GM19023 (cell line): ENCODE measurements at regions not wholly inside any gene's neighbourhood (a gene's known extent, or its start where the extent isn't known, plus 50 kb on each side); places are given as distances from the start of the nearest gene placed in this dataset.
A peak's percentile ranks its signal among the peaks of the same experiment; 100 is the strongest.

ENCODE experiments used
- ATAC-seq: cut with Tn5 transposase; IDR thresholded peaks from one replicate; pipeline ENCODE4 v1.9.1; 2021; ENCODE audit warnings: mild to moderate bottlenecking, moderate library complexity; ENCODE audit not compliant: unreplicated experiment

DNA sequence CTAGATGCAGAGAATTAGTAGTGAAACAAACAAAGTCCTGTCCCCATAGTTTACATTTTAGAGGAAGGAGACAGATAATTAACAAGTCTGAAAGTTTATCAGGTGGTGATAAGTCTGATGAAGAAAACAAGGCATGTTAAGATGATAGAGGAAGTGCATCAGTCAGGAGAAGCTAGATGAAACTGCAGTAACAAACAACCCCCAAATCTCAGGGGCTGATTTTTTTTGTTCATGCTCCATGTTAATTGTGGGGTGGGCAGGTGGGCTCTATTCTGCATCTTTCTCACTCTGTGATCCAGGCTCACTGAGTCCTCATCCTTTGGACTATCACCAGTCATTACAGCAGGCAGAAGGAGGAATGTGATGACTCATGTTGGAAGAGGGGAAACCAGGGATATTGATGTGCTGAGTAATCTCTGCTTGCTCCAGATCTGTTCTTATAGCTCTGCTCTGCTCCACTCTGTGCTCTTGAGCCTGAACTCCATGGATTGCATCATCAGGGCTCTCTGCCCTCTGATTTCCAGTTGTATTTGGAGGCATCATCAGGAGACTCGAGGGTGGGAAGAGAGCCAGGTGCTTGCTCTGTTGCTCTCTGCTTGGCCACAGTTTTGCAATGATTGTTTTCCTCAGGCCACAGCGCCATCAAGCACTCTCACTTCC, 166.9 kb downstream of the IER5 start:
- ATAC-seq: no peak

DNA sequence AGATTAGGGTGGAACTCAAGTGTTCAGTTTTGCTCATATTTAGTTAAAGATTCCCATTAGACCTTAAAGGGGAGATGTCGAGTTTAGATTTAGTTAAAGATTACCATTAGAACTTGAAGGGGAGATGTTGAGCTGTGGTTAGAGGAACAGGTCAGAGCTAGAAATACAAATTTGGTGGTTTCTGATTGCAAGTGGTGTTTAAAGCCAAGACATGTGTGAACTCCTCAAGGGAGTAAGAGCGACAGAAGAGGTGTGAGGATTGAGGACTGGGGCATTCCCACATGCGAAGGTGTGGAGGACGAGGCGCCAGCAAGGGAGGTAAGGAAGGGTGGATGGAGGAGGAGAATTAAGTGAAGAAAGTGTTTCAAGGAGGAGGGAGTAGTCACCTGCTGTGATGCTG, 168.6 kb downstream of the IER5 start:
- peak; percentile 89 for ATAC-seq

DNA sequence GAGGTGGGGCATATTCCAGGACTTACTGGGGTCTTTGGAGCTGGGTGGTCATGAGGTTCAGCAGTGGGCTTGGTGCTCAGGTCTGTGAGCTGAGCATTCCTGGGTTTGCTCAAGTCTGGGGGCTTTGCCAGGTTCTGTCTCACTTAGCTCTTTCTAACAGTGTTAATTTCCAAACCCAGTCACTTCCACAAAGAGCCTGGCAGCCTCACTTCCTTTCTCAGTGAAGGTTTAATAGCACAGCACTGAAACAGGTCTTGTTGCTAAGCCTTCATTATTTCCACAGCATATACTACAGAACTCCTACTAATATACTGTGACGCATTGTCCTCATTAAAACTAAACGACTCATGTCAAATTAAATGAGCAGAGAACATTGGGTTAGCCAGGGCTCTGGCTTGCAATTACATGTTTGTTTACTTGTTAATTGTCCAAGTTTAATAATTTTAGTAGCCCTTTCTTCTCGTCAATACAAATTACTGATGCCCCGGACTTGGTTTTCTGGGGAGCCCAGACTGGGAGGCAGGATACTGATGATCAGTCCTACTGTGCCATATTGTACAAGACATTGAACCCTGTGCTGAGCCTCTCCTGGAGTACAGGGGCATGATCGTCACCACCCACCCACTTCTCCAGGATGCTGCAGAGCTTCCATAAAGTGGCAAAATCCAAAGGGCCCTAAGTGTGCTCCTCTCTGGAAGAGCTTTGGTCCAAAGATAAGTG, 170.7 kb downstream of the IER5 start:
- no peak for ATAC-seq

DNA sequence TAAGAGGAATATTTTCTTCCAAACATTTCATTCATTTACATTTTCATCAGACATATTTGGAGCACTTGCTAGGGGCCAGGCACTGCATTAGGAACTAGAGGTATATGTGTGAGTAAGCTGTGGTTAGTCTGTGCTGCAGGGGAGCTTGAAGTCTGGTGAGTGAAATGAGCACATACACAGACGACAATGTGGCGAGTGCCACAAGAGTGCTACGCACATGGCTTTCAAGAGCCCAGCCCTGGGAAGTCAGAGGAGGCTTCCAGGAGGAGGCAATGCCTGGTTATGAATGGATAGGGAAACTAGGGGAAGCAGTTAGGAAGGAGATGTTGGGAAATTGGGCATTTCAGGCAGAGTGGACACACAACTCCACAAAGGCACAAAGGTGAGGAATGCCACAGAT, 171.8 kb downstream of the IER5 start:
- ATAC-seq: no peak

DNA sequence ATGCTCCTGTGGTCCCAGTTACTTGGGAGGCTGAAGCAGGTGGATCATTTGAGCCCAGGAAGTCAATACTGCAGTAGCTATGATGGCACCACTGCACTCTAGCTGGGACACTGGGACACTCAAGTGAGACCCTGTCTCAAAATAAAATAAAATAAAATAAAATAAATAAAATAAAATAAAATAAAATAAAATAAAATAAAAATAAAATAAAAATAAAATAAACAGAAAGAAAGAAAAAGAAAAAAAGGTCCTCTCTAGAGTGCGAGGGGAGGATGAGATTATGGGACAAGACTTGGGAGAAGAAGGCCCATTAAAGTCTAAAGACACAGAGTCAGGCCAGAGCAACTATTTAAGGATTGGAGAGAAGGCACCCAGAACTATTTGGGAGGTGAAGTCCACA, 172.5 kb downstream of the IER5 start:
- ATAC-seq: no peak

DNA sequence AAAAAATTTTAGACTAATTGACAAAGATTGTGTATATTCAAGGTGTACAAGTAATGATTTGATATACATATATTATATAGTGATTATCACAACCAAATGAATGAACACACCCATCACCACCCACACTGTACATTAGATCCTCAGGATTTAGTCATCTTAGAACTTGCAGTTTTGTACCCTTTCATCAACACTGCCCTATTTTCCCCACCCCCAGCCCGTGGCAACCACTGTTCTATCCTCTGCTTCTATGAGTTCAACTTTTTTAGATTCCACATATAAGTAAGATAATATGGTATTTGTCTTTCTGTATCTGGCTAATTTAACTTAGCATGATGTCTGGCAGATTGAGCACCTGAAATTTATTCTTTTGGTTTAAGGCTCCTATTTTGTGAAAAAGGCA, 173.6 kb downstream of the IER5 start:
- ATAC-seq: no peak

DNA sequence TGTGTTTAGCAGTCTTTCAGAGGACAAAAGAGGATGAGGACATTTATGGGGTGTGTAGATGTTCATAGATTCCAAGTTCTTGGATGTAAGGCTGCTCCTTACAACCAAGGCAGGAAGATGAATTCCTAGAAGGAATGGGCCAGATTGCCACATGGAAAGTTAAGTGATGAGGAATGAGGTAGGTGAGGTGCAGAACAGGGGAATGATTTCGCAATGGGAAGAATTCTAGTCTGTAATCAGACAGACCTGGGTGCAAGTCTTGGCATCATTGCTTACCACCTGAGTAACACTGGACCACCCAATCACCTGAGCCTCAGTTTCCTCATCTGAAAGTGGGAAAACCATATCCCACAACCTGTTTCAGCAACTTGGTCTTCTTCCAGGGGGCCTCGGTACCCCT, 174.9 kb downstream of the IER5 start:
- ATAC-seq: no peak

DNA sequence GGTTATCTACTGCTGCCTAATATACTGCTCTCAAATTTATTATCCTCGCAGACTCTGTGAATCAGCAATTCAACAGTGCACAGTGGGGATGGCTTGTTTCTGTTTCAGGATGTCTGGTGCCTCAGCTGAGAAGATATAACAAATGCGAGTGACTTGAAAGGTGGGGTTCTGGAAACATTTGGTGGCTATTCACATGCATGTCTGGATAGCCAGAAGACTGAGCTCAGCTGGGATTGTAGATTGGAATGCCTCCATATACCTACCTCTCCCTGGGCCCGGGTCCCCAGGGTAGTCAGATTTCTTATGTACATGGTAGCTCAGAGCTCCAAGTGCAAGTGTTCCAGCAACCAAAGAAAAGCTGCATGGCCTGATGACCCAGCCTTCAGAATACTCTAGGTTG, 176.3 kb downstream of the IER5 start:
- ATAC-seq: no peak

DNA sequence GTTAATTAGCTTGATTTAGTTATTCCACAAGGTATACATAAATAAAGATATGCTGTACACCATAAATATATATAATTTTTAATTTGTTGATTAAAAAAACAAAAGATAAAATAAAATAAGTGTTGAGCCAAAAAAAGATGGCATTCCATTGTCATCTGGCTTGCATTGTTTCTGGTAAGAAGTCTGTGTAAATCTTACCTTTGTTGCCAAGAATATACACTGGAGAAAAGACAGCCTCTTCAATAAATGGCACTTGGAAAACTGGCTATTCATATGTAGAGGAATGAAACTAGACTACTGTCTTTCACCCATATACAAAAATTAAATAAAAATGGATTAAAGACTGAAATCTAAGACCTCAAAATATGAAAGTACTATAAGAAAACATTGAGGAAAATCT, 196.5 kb downstream of the IER5 start:
- no peak for ATAC-seq

DNA sequence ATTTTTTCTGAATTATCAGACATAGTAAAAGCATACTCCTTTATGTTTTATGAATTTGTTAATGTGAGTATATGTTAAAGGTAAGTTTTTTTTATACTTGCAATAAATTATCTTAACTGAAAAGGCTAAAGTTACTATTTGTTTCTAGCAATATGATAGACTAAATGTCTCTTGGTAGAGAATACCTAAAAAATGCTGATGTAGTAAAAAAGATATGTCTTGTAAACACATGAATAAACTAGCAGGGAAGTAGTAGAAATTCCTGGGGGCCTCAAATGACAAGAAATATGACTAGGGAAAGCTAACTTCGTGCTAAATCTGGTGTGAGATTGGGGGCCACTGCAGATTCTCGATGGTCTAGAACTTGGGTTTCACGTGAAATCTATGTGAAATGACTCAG, 188.1 kb upstream of the CACNA1E start:
- ATAC-seq: no peak

DNA sequence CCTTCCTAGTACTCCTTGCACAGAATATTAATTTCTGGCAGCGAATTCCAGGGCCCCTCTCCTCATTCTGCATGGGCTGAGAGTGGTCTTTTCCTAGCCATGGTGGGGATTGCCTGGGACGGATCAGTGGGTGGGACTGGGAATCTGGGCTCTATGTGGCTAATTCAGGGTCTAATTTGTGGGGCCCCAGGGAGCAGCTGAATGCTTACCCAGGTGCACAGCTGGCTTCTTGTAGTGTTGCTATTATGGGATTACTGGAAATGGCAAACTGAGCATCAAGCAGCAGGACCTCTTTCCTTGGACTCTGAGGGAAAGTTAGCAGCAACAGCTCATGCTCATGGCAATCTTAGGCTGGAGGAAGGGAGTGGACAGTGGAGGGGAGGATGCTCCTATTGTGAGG, 187.1 kb upstream of the CACNA1E start:
- ATAC-seq: no peak

DNA sequence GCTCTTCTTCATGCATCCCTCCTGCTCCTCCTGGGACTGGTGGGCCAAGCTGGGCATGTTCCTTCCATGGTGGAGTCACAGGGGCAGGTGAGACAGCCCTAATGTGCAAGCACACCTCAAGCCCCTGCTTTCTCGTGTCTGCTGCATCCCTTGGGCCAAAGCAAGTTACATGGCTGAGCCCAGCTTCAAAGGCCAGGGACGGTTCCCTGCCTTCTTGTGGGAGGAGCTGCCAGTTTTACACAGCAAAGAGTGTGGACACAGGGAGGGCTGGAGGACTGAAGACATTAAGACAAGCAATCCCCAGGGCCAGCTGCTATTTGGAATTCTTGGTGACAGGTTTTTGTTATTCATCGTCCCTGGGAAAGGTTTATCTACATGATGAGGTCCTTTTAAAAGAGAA, 175.2 kb upstream of the CACNA1E start:
- no peak for ATAC-seq

DNA sequence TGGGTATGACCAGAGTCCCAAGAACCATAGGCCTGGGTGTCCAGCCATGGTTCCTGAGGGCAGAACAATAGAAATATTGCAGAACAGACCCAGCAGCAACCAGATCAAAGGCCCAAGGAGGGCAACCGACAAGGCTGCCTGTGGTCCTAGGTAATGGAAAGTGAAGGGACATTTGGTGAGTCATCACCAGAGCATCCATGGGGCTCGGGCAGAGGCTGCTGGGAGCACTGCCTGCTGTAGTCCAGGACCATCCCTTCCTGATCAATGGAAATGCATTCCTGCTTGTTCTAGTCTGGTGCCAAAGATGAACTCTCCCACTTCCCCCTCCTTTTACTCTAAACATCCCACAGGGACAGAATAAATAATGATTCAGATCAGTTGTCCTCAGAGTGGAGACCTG, 172.8 kb upstream of the CACNA1E start:
- ATAC-seq: no peak

DNA sequence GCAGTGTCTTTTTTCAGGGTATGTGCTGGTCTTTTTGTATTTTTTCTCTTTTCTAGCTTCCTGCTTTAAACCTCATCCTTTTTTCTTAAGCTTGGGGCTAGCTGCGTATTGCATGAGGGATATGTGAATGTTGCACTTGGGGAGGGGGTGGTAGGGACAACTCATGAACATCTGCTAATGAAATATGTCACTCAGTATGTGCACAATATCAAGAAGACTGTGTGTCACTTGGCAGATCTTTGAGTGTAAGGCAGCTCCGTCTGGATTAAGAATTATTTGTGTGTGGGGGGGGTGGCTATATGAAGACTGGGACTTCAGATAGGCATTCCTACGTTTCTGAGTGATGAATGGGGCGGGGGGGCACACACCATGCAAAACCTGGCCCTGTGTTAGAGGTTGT, 170.4 kb upstream of the CACNA1E start:
- no peak for ATAC-seq

DNA sequence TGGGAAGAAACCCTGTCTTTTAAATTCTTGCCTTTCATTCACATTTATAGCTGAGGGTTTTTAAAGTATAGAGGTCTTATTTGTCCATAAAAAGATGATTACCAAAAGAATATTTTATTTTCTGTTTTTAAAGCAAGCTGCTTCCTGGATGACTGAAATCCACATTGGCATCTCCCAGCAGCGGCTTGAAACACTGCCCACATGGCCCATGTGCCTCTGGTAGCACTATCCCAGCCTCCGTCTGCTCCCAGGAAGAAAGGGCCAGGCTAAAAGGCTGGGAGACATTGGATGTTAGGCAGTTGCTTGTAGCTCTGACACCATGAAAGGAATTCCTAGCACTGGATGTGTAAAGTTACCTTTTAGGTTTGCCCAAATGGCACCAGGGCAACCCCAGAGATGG, 169.9 kb upstream of the CACNA1E start:
- no peak for ATAC-seq

DNA sequence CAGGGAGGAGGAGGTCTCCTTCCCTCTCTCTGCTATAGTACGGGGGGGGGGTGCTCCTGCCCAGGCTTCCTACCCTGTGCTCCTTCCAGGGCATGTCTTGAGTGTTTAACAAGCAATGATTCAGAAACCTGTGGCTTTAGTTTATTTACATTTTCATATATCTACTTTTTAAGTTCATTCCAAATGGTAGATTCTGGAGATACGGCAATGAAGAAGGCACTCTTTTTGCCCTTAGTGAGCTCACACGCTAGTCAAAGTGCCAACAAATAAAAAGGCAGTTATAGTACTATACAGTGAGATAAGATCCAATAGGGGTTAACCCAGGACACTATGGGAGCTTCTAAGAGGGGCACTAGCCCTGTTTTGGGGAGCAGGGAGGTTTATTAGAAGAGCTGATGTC, 169.3 kb upstream of the CACNA1E start:
- ATAC-seq: no peak

DNA sequence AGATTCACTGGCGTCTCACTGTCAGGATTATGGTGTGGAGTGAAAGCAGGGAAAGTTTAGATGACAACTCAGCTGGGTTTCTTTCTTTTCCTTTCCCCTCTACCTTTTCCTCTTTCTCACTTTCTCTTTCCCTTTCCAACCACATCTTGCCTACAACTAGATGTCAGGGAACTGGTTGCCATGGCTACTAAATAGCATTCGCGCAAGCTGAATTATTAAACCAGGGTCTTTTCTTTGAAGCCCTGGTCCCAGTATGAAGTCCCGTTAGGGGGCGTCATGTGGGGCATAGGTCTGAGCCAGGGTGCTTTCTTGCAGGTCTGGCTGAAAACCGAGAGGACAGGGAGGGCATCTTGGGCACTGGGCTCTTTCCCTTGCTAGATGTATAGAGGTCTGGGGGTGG, 168.4 kb upstream of the CACNA1E start:
- ATAC-seq: no peak

DNA sequence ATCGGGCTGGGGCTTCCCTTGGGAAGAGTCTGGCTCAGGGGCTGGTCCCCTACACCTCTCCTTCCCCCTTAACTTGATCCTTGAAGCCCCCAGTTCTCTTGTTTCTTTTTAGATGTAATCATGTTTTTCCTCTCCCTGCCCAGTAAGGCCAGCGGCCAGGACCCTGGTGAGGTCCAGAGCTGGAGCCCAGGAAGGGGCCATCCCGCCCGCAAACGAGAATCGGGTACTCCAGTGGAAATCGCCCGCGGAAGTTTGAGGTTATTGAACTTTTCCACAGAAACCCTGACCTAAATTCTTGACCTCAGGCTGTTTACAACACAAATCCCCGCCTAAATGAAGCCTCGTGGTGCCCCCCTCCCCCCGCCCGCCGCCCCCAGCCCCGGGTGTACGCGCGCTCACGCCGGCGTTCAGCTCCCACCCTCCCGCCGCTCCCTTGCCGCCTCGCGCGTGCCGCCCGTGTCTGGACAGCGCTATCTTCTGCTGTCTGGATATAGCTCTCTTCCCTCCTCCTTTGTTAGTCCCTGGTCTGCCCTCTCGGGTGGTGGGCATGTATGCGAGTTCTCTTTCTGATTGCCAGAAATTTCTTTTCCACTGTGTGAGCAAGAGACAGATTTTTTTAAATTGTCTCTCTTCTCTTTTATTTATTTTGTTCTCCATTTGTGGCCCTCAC, 165.9 kb upstream of the CACNA1E start:
- no peak for ATAC-seq

DNA sequence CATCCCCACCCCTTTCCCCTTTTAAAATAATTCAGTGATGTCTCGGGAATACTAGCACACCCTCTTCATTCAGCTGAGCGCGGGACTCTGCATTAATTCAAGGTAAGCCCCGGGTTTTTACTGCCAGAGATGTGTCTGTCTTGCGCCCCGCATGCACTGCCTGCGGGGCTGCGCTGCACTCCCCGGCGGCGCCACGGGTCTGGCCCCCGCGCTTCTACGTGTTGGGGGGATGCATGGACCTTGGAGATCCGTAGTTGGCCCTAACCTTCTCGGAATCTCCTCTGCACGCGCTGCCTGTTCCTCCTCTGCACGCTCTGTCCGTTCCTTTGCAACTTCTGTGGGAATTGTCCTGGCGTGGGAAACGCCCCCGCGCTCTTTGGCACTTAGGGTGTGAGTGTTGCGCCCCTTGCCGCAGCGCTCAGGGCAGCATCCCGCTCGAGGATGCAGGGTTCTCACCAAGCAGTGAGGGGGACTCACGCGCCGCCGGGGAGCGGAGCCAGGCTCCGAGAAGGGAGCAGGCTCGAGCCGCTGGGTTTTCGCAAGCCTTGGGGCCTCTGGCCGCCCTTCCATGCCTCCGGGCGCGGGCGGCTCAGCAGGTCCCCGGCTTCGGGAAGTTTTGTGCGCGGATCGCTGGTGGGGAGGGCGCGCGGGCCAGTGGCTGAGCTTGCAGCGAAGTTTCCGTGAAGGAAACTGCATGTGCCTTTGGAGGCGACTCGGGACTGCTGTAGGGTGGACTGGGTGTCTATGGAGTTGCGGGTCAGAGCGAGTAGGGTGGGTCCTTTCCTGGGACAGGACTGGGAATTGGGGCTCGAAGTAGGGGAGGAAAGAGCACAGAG, 165.1 kb upstream of the CACNA1E start:
- ATAC-seq: no peak

DNA sequence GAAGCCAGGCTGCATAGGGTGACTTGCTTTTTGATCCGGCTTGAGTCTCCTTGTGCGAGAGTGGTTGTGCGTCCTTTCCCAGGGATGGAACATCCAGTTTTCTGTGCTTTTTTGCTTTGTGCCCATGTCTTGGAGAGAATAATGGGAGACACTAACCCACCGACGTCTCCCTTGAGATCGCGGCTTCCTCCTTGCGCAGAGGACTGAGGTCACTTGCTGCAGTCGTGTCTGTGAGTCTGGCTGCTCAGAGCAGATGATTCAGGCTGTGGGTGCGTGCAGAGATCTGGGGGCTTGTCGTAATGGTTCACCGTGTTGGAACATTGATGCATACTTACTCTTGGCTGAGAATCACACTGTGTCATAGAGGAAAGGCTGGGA, 164.5 kb upstream of the CACNA1E start:
- no peak for ATAC-seq

DNA sequence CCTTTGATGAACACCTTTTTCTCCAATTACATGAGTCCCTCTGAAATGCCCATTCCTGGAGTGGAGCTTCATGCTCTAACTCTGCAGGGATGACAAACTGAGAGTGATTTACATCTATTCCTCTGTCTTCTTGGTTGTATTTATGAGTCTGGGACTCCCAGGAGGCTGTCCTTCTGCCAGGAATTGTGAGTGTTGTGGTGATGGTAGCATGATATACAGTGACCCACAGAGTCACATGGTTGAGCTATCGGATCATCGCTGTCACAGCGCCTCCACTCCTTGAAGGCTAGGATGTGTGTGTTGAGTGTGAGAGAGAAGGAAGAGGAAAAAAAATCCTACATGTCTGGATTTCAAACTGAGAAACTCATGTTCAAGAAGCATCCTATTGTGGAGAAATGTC, 163.4 kb upstream of the CACNA1E start:
- ATAC-seq: no peak
